ENCODE measurements at regions not wholly inside any gene's neighbourhood (a gene's known extent, or its start where the extent isn't known, plus 50 kb on each side); places are given as distances from the start of the nearest gene placed in this dataset.
"Not testable (repeated sequence)": the region's sequence is repeated elsewhere in the genome, so short reads cannot be mapped to it uniquely, and the experiment has no call there.

DNA sequence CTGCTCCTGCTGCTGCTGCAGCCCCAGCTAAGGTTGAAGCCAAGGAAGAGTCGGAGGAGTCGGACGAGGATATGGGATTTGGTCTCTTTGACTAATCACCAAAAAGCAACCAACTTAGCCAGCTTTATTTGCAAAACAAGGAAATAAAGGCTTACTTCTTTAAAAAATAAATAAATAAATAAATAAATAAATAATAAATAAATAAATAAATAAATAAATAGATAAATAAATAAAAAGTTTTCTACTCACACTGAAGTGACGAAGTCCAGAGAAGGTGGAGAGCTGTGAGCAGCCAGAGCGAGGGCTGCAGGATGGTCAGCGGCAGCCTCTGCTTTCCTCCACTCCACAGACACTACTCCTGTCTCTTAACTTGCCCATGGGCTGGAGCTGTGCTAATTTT is 105.6 kb upstream of the ATL2 start:
- DNase-seq = not testable (repeated sequence)

GRCh38 chr2:38480617-38481016 is 103.5 kb upstream of the ATL2 start:
- no peak for DNase-seq

DNA sequence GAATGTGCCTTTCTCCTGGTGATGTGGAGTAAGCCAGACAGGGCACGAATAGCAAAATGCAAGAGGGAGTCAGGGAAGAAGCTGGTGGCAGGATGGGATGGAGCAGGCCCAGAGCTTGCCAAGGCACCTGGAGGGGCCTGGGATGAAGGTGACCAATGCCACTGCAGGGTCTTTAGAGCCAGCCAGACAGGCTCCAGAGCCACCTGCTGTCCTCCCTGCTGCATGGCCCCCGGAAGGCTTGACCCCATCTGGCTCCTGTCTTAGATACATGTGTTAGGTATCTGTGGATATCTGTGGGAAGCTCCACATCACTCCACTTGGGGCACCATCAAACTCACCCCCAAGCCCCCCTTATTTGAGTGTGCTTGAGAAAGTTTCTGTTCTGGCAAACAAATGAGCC is 99.9 kb upstream of the ATL2 start:
- no peak for DNase-seq

- no peak for DNase-seq
These were observed 98.5 kb upstream of the ATL2 start for GRCh38 chr2:38475567-38475881.

- no peak for DNase-seq
These were observed 97.9 kb upstream of the ATL2 start for GRCh38 chr2:38474715-38475566.

GRCh38 chr2:38474021-38474456 is 97.0 kb upstream of the ATL2 start:
- DNase-seq = no peak

DNA sequence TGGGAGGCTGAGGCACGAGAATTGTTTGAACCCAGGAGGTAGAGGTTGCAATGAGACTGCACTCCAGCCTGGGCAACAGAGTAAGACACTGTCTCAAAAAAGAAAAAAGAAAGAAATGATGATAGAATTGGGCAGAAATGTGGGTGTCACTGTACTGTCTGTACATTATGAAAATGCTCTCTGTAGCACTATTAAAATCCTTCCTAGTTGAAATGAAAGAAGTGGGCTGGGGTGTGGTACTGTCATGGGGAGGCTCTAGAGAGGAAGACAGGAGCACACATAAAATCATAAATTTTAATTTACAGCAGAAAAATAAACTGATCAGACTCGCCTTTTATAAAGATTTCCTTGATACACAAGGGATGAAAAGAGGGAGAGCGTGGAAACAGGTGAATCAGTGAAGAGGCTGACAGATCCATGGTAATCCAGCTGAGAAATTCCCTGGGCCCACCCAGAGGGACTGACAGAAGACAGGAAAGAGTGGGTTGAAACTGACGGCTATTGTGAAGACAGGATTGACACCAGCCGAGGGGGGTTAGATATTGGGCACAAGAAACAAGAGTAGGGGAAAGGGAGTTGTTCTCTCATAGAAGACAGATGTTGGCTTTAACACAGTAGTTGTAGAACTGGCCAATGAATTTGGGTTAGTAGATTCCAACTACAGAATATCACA is 96.4 kb upstream of the ATL2 start:
- DNase-seq = no peak

- DNase-seq = no peak
These were observed 93.0 kb upstream of the ATL2 start for GRCh38 chr2:38470115-38470514.

DNA sequence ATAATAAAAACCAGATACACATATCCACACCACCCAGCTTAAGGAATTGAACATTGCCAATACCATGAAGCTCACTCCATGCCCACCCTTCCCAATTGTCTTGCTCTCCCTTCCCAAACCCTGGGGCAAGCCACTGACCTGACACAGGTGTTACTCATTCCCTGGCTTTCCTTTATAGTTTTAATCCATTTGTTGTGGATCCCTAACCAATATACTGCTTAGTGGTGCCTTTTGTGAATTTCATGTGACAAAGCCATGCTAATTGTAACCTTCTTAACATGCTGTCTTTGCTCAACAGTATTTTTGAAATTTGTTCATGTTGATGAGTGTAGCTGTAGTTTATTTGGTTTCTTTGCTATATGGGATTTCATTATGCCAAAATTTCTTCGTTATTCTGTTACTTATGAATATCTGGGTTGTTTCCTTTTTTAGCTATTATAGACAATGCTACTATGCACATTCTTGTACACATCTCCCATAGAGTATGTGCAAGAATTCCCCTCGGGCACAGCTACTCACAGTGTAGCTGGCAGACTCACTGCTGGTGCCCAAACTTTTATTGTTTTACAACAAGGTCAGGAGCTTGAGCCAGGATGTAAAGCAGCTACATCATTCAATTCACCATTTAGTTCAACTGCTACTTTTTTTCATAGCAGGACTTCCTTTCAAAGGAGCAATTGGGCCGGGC is 90.8 kb upstream of the ATL2 start:
- no peak for DNase-seq

DNA sequence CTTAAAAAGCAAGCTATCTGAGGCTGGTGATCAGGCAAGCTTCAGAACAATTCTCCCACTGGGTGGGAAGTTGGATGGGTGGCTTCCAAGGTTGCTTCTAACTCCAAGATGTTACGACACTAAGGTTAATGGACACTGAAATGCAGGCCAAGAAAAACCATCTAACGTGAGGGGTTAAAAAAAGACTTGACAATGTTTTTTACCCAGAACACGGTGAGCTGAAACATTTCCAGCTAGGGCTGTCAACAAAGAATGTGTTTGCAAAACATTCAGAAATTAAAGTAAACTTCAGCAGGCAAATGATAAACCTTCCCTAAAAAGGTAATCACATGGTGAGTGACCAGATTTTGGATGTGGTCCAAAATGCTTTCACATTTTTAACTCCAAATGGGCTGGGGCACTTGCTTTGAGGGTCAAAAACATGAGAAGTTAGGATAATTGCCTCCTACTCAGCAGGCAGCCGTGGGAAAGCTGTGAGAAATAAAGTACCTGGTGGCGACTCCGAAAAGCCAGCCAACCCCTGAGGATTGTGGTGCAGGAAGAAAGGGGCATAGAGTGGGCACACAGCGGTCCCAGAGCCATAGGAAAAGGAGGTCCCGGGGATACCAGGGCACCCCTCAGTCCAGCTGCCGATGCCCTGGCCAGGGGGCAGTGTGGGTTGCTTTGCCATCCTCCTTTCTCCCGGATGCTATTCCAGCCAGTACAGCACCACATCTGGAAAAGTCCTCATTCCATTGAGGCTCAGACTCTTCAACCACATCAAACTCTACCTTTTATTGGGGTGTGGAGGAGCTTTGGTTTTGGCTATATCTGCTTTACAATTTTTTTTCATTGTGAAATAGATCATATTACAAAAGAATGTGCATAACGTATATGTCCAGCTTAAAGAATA is 90.0 kb upstream of the ATL2 start:
- DNase-seq = no peak

GRCh38 chr2:38466409-38466808 is 89.3 kb upstream of the ATL2 start:
- DNase-seq = no peak

GRCh38 chr2:38465789-38466127 is 88.7 kb upstream of the ATL2 start:
- DNase-seq = no peak

GRCh38 chr2:38464971-38465788 is 88.1 kb upstream of the ATL2 start:
- DNase-seq = no peak

DNA sequence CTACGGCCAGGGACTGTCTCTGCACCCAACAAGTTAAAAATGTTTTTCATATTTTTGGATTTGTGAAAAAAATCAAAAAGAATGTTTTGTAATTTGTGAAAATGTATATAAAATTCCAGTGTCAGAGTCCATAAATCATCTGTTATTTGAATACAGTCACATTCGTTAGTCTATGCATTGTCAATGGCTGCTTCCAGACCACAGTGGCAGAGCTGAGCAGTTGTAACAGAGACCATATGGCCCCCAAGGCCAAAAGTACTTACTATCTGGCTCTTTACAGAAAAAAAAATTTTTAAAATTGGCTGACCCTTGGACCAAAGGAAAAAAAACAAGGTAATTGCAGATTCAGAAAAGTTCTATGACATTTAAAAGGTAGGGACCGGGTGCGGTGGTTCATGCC is 86.7 kb upstream of the ATL2 start:
- DNase-seq = no peak

DNA sequence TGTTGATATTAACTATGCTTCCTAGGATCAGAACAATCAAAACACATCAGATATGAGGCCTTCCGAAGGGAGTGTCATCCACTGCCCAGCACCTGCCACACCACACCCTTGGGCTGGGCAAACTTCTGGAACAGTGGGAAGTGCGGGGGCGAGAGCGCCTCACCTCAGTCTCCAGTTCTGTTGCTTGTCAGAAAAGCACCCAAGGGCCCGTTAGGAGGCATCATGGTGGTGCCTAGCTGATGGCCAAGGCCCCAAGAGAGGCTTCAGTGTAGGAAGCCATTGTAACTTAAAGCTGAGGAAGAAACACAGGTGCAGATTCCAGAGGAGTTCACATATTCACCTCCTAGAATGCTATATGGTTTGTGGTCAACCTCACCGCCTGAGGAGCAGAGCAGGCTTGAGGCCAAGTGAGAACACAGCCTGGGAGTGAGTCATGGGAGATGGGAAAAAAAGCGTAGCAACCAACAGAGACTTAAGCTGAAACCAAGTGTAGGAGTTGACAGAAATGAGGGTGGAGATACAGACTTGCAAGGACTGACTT is 85.1 kb upstream of the ATL2 start:
- no peak for DNase-seq

DNA sequence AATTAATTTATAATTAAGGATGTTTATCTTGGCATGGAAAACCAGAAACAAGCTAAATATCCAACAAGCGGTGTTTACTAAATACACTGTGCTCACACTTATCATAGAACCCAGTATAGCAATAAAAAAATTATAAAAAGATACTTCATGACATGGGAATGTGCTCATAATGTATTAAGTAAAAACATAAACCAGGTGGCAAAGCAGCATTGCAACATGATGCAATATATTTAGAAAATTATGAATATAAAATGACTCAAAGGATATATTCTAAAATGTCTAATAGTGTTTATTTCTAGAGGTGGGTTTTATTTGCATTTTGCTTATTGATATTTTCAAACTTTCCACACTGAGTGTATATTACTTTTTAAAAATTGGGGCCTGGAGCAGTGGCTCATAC is 84.4 kb upstream of the ATL2 start:
- DNase-seq = no peak

DNA sequence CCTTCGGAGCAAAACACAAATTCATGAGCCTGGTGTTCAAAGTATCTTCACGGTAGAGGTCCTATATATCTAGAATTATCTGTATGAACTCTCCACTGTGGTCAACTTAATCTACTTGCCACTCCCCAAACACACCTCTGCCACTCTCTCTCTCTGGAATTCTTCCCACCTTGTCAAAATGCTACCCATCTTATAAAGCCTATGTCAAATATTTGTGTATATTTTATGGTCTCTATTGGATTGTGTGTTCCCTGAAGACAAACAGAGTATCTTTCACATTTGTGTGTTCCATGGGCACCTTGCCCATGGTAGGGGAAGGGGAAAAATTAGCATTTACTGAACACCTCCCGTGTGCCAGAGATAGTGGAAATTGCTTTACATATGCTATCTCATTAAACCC is 83.2 kb upstream of the ATL2 start:
- DNase-seq = no peak

- DNase-seq = no peak
These were observed 77.0 kb upstream of the ATL2 start for GRCh38 chr2:38454081-38454480.

- DNase-seq = not testable (repeated sequence)
These were observed 74.7 kb upstream of the ATL2 start for GRCh38 chr2:38451778-38452177.

DNA sequence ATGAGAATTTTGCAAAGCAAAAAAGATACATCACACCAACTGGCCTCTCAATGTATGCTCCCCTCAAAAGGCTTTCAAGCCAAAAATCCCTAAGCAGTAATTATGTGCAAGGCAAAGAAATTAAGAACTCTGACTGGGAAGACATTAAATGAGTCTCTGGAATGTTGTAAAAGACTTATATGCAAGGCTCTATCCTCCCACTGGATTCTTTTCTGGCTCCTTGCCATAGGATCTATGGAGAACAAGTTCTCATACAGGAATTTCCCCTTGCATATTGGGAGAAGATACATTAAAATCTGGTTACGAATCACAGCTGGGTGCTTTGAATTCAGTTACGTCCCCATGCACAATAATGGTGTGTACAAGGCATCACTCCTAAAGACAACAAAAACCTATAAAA is 73.4 kb upstream of the ATL2 start:
- no peak for DNase-seq

- no peak for DNase-seq
These were observed 71.8 kb upstream of the ATL2 start for GRCh38 chr2:38448692-38449410.
